ENCODE measurements at regions not wholly inside any gene's neighbourhood (a gene's known extent, or its start where the extent isn't known, plus 50 kb on each side); places are given as distances from the start of the nearest gene placed in this dataset.

DNA sequence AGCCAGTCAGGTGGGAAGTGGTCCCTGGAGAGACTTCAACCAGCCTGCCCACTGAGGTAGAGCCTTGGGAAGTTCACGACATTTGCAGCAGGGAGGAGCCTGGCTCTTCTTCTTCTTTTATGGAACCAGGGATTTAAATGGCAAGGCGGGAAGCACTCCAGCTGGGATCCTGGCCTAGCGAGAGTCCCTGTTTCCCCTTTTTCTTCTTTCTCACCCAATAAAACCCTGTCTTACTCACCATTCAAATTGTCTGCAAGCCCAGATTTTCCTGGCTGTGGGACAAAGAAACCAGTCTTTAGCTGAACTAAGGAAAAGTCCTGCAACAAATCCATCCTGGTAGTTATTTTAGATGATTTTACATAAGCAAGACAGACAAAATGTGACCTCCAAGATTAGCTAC is 503.7 kb downstream of the CDH10 start:
- no peaks in the 10 kb centered on the region for H4K20me1 ChIP-seq (ENCODE audit: control insufficient read depth, insufficient read depth)
- no peaks in the 10 kb centered on the region for H3K4me1 ChIP-seq (ENCODE audit: control insufficient read depth, insufficient read depth, low read length)
- POLR2A ChIA-PET, result no interaction called here
- CTCF ChIA-PET, result no interaction called here
- H3K9me3 ChIP-seq (replicated peaks; ENCODE audit: control insufficient read depth, insufficient read depth, low read length), result no peaks in the 10 kb centered on the region
- in situ Hi-C loops (cut with MboI) (no loop called here), intact Hi-C loops (cut with micrococcal nuclease; ENCODE audit: unreplicated experiment) (no loop called here)
- SMC1A ChIA-PET (ENCODE audit: uncharacterized antibody, unreplicated experiment), result no interaction called here
- no peak overlapping the region for H3K27ac ChIP-seq (ENCODE audit: control insufficient read depth, insufficient read depth)
- RAD21 ChIA-PET (ENCODE audit: unreplicated experiment), result no interaction called here
- FAIRE-seq (no peak), ATAC-seq (no peak), DNase-seq (ENCODE audit: low read depth, low spot score) (no peak)
- TF ChIP-seq, protein P1, sequence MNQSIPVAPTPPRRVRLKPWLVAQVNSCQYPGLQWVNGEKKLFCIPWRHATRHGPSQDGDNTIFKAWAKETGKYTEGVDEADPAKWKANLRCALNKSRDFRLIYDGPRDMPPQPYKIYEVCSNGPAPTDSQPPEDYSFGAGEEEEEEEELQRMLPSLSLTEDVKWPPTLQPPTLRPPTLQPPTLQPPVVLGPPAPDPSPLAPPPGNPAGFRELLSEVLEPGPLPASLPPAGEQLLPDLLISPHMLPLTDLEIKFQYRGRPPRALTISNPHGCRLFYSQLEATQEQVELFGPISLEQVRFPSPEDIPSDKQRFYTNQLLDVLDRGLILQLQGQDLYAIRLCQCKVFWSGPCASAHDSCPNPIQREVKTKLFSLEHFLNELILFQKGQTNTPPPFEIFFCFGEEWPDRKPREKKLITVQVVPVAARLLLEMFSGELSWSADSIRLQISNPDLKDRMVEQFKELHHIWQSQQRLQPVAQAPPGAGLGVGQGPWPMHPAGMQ (IDR thresholded peaks at IDR 0.05; ENCODE audit: borderline replicate concordance), result no peak
- TF ChIP-seq FOXM1 (IDR thresholded peaks at IDR 0.05; ENCODE audit: low read depth, low read length) (no peak), PAX8 (IDR thresholded peaks at IDR 0.05) (no peak), EGR1 (IDR thresholded peaks at IDR 0.05; ENCODE audit: borderline replicate concordance in 1 of 2, low read depth in 2 of 2, low read length in 2 of 2) (no peak), KDM1A (IDR thresholded peaks at IDR 0.05; ENCODE audit: borderline replicate concordance) (no peak), NR2F1 (conservative IDR thresholded peaks at IDR 0.05) (no peak), SPI1 (IDR thresholded peaks at IDR 0.05; ENCODE audit: borderline replicate concordance, insufficient read depth, low read depth, low read length) (no peak), ZNF274 (IDR thresholded peaks at IDR 0.05; ENCODE audit: insufficient read depth, insufficient read length) (no peak), TCF7 (IDR thresholded peaks at IDR 0.05; ENCODE audit: borderline replicate concordance) (no peak), SREBF1 (IDR thresholded peaks at IDR 0.05; ENCODE audit: low read length) (no peak), USF2 (IDR thresholded peaks at IDR 0.05; ENCODE audit: borderline replicate concordance, low read depth, low read length) (no peak), IRF3 (IDR thresholded peaks at IDR 0.05) (no peak), RELB (IDR thresholded peaks at IDR 0.05; ENCODE audit: low read depth) (no peak)
- TF ChIP-seq, protein P2, sequence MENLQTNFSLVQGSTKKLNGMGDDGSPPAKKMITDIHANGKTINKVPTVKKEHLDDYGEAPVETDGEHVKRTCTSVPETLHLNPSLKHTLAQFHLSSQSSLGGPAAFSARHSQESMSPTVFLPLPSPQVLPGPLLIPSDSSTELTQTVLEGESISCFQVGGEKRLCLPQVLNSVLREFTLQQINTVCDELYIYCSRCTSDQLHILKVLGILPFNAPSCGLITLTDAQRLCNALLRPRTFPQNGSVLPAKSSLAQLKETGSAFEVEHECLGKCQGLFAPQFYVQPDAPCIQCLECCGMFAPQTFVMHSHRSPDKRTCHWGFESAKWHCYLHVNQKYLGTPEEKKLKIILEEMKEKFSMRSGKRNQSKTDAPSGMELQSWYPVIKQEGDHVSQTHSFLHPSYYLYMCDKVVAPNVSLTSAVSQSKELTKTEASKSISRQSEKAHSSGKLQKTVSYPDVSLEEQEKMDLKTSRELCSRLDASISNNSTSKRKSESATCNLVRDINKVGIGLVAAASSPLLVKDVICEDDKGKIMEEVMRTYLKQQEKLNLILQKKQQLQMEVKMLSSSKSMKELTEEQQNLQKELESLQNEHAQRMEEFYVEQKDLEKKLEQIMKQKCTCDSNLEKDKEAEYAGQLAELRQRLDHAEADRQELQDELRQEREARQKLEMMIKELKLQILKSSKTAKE (IDR thresholded peaks at IDR 0.05; ENCODE audit: low read depth, poor library complexity, severe bottlenecking), result no peak
- H3K9ac ChIP-seq (ENCODE audit: control insufficient read depth, insufficient read depth, low read length), result no peak overlapping the region
- H2AFZ ChIP-seq (ENCODE audit: control insufficient read depth, low read depth, low read length), result no peak overlapping the region
- no TSS peak for BruUV-seq (replicated peaks)
- H3K36me3 ChIP-seq (ENCODE audit: control insufficient read depth in 2 of 2, insufficient read depth in 2 of 2, low read length in 1 of 2), result no peaks in the 10 kb centered on the region
- no peaks in the 10 kb centered on the region for H3K79me2 ChIP-seq (ENCODE audit: control insufficient read depth, insufficient read depth, low read length)
- WGBS (ENCODE audit: insufficient coverage, insufficient replicate concordance, low lambda C conversion rate, missing lambda C conversion rate), result 32% methylated on average over 3 of the region's 3 CpGs
- no peak overlapping the region for H3K4me2 ChIP-seq (ENCODE audit: control insufficient read depth, insufficient read depth)
- no peak overlapping the region for H3K4me3 ChIP-seq
- no peaks in the 10 kb centered on the region for H3K27me3 ChIP-seq (replicated peaks in 1 of 2; ENCODE audit: control insufficient read depth in 2 of 2, insufficient read depth in 2 of 2, low read length in 1 of 2)

All from GM12878 (cell line).